Mammary epithelial cell (primary cell): ENCODE measurements at regions not wholly inside any gene's neighbourhood (a gene's known extent, or its start where the extent isn't known, plus 50 kb on each side); places are given as distances from the start of the nearest gene placed in this dataset.

Experiments
- EZH2 ChIP-seq: IDR thresholded peaks from 2 replicates; pipeline ENCODE4 v1.6.1; 2012; ENCODE audit warnings: low read length, inconsistent platforms, borderline replicate concordance
- TF ChIP-seq, protein P1 (sequence below), 2 donors: IDR thresholded peaks in 1 of 2; conservative IDR thresholded peaks in 1 of 2; 2 replicates each; pipeline ENCODE4 v1.5.1; 2011 to 2012; ENCODE audit warnings: inconsistent platforms in 2 of 2, low read length in 2 of 2, mild to moderate bottlenecking in 2 of 2, control low read depth in 1 of 2, low read depth in 1 of 2; ENCODE audit not compliant: insufficient read depth in 1 of 2; ENCODE audit errors: extremely low read depth in 1 of 2

DNA sequence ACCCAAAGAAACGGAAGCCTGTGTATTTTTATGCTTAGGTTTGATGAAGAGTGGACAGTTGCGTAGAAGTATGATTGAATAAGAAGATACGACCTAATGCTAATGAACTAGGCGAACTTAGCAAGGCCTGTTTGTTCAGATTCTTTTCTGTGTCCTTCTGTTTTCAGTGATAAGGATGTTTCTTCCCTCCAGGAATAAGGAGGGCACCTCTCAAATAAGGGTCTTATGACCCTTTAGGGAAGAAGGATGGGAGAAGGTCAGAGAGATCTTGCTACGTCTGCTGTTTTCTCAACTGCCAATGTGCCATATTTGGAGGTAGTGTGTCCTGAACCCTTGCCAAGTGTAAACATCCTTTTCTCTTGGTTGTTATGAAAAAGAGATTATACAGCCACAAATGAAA, 524.8 kb downstream of the UTRN start:
- no peak for TF ChIP-seq EZH2
- TF ChIP-seq, protein P1, sequence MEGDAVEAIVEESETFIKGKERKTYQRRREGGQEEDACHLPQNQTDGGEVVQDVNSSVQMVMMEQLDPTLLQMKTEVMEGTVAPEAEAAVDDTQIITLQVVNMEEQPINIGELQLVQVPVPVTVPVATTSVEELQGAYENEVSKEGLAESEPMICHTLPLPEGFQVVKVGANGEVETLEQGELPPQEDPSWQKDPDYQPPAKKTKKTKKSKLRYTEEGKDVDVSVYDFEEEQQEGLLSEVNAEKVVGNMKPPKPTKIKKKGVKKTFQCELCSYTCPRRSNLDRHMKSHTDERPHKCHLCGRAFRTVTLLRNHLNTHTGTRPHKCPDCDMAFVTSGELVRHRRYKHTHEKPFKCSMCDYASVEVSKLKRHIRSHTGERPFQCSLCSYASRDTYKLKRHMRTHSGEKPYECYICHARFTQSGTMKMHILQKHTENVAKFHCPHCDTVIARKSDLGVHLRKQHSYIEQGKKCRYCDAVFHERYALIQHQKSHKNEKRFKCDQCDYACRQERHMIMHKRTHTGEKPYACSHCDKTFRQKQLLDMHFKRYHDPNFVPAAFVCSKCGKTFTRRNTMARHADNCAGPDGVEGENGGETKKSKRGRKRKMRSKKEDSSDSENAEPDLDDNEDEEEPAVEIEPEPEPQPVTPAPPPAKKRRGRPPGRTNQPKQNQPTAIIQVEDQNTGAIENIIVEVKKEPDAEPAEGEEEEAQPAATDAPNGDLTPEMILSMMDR (conservative IDR thresholded peaks at IDR 0.05 in 1 of 2, IDR thresholded peaks at IDR 0.05 in 1 of 2; ENCODE audit: extremely low read depth in 1 of 2, insufficient read depth in 1 of 2, low read depth in 1 of 2, low read length in 2 of 2): no peak
